ENCODE measurements at regions not wholly inside any gene's neighbourhood (a gene's known extent, or its start where the extent isn't known, plus 50 kb on each side); places are given as distances from the start of the nearest gene placed in this dataset.

DNA sequence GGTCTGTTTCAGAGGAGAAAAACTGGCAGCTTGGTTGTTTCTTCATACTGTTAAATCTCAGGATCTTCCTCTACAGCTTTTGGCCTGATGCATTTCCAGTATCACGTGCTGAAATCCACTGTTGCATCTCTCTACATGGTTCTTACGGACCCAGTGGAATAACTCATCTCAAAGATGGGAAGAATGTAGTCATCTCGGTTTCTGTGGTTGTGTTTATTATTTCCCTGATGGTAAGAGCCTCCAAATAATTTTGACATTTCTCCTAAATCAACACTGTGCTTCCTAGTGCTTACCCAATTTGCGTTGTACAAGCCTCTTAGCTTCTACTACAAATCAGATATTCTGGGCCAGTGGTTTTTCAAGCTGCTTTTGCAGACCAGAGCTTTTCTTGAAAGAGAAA, 812.8 kb downstream of the C12orf50 start:
- Histone ChIP-seq H2AFZ (ENCODE audit: low read depth, low read length) (no peak overlapping the region), H4K20me1 (replicated peaks; ENCODE audit: control insufficient read depth, extremely low read depth, insufficient read depth, low read length) (no peaks in the 10 kb centered on the region), H3K9ac (replicated peaks; ENCODE audit: extremely low read depth, insufficient read depth, low read length) (no peak overlapping the region), H3K4me2 (ENCODE audit: insufficient read depth, low read length) (no peak overlapping the region), H3K4me1 (ENCODE audit: control insufficient read depth, extremely low read depth, insufficient read depth, low read length) (no peaks in the 10 kb centered on the region), H3K4me3 (replicated peaks in 1 of 3; ENCODE audit: insufficient read depth in 1 of 3, low read depth in 1 of 3, low read length in 3 of 3) (no peak overlapping the region), H3K27ac (ENCODE audit: insufficient read depth, low read depth, low read length) (no peak overlapping the region), H3K79me2 (ENCODE audit: control insufficient read depth, insufficient read depth, low read length) (no peaks in the 10 kb centered on the region), H3K9me1 (replicated peaks; ENCODE audit: control insufficient read depth, extremely low read depth, insufficient read depth, low read length) (peaks cover 2% of the 10 kb centered on the region), H3K9me3 (replicated peaks; ENCODE audit: control insufficient read depth, insufficient read depth, low read length) (no peaks in the 10 kb centered on the region), H3K27me3 (ENCODE audit: control insufficient read depth in 2 of 2, insufficient read depth in 2 of 2, low read length in 2 of 2) (no peaks in the 10 kb centered on the region), H3K36me3 (ENCODE audit: control insufficient read depth in 2 of 2, extremely low read depth in 1 of 2, insufficient read depth in 2 of 2, low read length in 2 of 2) (no peaks in the 10 kb centered on the region)
- ChIA-PET CTCF (interaction anchor here (1.5 to 1.9 kb wide), 2 partner anchors 10 to 23 kb away, joined by 3 to 4 read pairs; no protein-coding TSS in a partner anchor), POLR2A (no interaction called here)
- intact Hi-C loops (cut with micrococcal nuclease) (no loop called here), dilution Hi-C loops (cut with MboI; ENCODE audit: extremely low pct_ligation_motif_present, low sequenced_read_pairs) (no loop called here)
- BruUV-seq (replicated peaks): no TSS peak
- DNase-seq (ENCODE audit: low read depth, low spot score) (no peak), FAIRE-seq (no peak)
- no peak for TF ChIP-seq GATA2 (IDR thresholded peaks at IDR 0.05; ENCODE audit: insufficient read depth, insufficient read length, low read depth, low read length)
- TF ChIP-seq POLR2AphosphoS5 (IDR thresholded peaks at IDR 0.05; ENCODE audit: insufficient read depth, low read depth, low read length): no peak
- TF ChIP-seq JUN (IDR thresholded peaks at IDR 0.05; ENCODE audit: borderline replicate concordance, insufficient read depth, insufficient read length, low read depth): no peak
- TF ChIP-seq MAX (IDR thresholded peaks at IDR 0.05; ENCODE audit: insufficient read depth, insufficient read length): no peak

- Histone ChIP-seq H3K36me3 (ENCODE audit: control insufficient read depth in 2 of 2, extremely low read depth in 1 of 2, insufficient read depth in 2 of 2, low read length in 2 of 2) (no peaks in the 10 kb centered on the region), H3K27me3 (ENCODE audit: control insufficient read depth in 2 of 2, insufficient read depth in 2 of 2, low read length in 2 of 2) (no peaks in the 10 kb centered on the region), H3K9ac (replicated peaks; ENCODE audit: extremely low read depth, insufficient read depth, low read length) (no peak overlapping the region), H3K9me3 (replicated peaks; ENCODE audit: control insufficient read depth, insufficient read depth, low read length) (no peaks in the 10 kb centered on the region), H3K4me2 (ENCODE audit: insufficient read depth, low read length) (no peak overlapping the region), H2AFZ (ENCODE audit: low read depth, low read length) (no peak overlapping the region), H3K79me2 (ENCODE audit: control insufficient read depth, insufficient read depth, low read length) (no peaks in the 10 kb centered on the region), H4K20me1 (replicated peaks; ENCODE audit: control insufficient read depth, extremely low read depth, insufficient read depth, low read length) (no peaks in the 10 kb centered on the region), H3K9me1 (replicated peaks; ENCODE audit: control insufficient read depth, extremely low read depth, insufficient read depth, low read length) (no peaks in the 10 kb centered on the region), H3K4me3 (replicated peaks in 1 of 3; ENCODE audit: insufficient read depth in 1 of 3, low read depth in 1 of 3, low read length in 3 of 3) (no peak overlapping the region), H3K27ac (ENCODE audit: insufficient read depth, low read depth, low read length) (no peak overlapping the region), H3K4me1 (ENCODE audit: control insufficient read depth, extremely low read depth, insufficient read depth, low read length) (no peaks in the 10 kb centered on the region)
- POLR2A ChIA-PET: no interaction called here
- no peak for DNase-seq (ENCODE audit: low read depth, low spot score)
- dilution Hi-C loops (cut with MboI; ENCODE audit: extremely low pct_ligation_motif_present, low sequenced_read_pairs): no loop called here
- CTCF ChIA-PET: no interaction called here
- FAIRE-seq: no peak
- BruUV-seq (replicated peaks): no TSS peak
- intact Hi-C loops (cut with micrococcal nuclease): no loop called here
- TF ChIP-seq EZH2 (IDR thresholded peaks at IDR 0.05; ENCODE audit: borderline replicate concordance, low read depth, low read length, severe bottlenecking): no peak
- TF ChIP-seq GATA2 (IDR thresholded peaks at IDR 0.05; ENCODE audit: insufficient read depth, insufficient read length, low read depth, low read length): no peak
- TF ChIP-seq JUN (IDR thresholded peaks at IDR 0.05; ENCODE audit: borderline replicate concordance, insufficient read depth, insufficient read length, low read depth): no peak
- TF ChIP-seq MYC (IDR thresholded peaks at IDR 0.05; ENCODE audit: low read depth, low read length): no peak
- TF ChIP-seq, protein P1, sequence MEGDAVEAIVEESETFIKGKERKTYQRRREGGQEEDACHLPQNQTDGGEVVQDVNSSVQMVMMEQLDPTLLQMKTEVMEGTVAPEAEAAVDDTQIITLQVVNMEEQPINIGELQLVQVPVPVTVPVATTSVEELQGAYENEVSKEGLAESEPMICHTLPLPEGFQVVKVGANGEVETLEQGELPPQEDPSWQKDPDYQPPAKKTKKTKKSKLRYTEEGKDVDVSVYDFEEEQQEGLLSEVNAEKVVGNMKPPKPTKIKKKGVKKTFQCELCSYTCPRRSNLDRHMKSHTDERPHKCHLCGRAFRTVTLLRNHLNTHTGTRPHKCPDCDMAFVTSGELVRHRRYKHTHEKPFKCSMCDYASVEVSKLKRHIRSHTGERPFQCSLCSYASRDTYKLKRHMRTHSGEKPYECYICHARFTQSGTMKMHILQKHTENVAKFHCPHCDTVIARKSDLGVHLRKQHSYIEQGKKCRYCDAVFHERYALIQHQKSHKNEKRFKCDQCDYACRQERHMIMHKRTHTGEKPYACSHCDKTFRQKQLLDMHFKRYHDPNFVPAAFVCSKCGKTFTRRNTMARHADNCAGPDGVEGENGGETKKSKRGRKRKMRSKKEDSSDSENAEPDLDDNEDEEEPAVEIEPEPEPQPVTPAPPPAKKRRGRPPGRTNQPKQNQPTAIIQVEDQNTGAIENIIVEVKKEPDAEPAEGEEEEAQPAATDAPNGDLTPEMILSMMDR (IDR thresholded peaks at IDR 0.05; ENCODE audit: extremely low read depth in 1 of 2, insufficient read depth in 1 of 2, low read depth in 1 of 2, low read length in 2 of 2): no peak
- no peak for TF ChIP-seq POLR2AphosphoS5 (IDR thresholded peaks at IDR 0.05; ENCODE audit: insufficient read depth, low read depth, low read length)
- TF ChIP-seq POLR2A (IDR thresholded peaks at IDR 0.05; ENCODE audit: low read depth, low read length): no peak
- no peak for TF ChIP-seq MAX (IDR thresholded peaks at IDR 0.05; ENCODE audit: insufficient read depth, insufficient read length)
- TF ChIP-seq FOS (IDR thresholded peaks at IDR 0.05; ENCODE audit: borderline replicate concordance, insufficient read depth, low read length): no peak
Measured at GRCh38 chr12:87202189-87202588, 827.0 kb downstream of the C12orf50 start.

All from endothelial cell of umbilical vein (primary cell).